GM18867 (cell line): ENCODE measurements at regions not wholly inside any gene's neighbourhood (a gene's known extent, or its start where the extent isn't known, plus 50 kb on each side); places are given as distances from the start of the nearest gene placed in this dataset.
A peak's percentile ranks its signal among the peaks of the same experiment; 100 is the strongest.
"Not testable (repeated sequence)": the region's sequence is repeated elsewhere in the genome, so short reads cannot be mapped to it uniquely, and the experiment has no call there.

ENCODE experiments used
- ATAC-seq: cut with Tn5 transposase; IDR thresholded peaks from one replicate; pipeline ENCODE4 v1.9.1; 2021; ENCODE audit warnings: mild to moderate bottlenecking, moderate library complexity; ENCODE audit not compliant: unreplicated experiment

DNA sequence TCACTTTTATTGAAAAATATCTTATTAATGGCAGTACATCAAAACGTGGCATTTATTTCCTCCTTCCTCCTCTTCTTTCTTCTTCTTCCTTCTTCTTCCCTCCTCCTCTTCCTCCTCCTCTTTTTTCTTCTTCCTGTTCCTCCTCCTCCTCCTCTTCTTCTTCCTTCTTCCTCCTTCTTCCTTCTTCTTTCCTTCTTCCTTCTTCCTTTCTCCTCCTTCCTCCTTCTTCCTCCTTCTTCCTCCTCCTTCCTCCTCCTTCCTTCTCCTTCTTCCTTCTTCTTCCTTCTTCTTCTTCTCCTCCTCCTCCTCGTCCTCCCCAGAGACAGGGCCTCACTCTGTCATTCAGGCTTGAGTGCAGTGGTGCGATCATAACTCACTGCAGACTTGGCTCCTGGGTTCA is 457.2 kb downstream of the AEBP2 start:
- no peak for ATAC-seq

- ATAC-seq = no peak
These were observed 458.7 kb downstream of the AEBP2 start for GRCh38 chr12:19897900-19898408.

DNA sequence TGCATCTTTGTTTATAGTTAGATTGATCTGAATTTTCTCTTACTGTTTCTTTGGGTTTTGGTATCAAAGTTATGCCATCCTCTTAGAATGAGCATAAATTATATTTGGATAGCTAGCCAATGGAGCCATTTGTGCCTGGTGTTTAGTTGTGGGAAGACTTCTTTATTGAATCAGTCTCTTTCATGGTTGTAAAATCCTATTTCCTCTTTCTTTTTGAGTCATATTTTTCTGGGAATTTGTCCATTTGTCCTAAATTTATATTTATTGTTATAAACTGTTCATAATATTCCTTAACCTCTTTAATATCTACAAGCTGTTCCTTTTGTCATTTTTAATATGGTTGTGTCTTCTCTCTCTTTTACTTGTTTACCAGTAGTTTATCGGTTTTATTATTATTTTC is 462.5 kb downstream of the AEBP2 start:
- ATAC-seq = no peak

- no peak for ATAC-seq
These were observed 463.5 kb upstream of the PDE3A start for GRCh38 chr12:19904819-19905218.

DNA sequence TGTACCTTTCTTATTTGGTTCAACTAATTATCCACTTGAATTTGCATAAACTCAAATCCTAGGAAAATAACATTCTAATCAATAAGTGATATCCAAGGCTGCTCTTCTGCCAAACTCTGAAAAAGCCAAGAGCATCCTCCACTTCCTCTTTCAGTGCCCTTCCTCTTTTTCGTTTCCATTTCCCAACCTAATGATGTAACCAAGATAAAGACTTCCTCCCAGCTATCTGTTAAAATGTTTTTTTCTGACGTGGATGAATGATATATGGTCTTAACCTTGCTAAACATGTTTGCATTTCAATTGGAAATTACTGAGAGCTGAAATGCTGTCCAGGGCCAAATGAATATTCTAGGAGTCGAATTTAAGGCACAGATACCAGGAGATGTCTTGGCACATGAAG is 459.5 kb upstream of the PDE3A start:
- no peak for ATAC-seq

DNA sequence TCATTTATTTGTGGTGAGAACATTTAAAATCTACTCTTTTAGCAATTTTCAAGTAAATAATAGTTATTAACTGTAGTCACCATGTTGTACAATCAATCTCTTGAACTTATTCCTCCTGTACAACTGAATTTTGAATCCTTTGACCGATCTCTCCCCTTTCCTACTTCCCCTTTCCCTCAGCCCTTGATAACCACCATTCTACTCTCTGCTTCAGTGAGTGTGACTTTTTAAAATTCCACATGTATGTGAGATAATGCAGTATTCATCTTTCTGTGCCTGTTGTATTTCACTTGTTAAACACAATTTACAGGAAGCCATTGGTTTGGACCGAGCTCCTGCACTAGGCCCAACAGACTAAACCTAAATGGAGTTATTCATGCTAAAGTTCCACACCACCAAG is 458.9 kb upstream of the PDE3A start:
- no peak for ATAC-seq

GRCh38 chr12:19910681-19911080 is 457.7 kb upstream of the PDE3A start:
- no peak for ATAC-seq

DNA sequence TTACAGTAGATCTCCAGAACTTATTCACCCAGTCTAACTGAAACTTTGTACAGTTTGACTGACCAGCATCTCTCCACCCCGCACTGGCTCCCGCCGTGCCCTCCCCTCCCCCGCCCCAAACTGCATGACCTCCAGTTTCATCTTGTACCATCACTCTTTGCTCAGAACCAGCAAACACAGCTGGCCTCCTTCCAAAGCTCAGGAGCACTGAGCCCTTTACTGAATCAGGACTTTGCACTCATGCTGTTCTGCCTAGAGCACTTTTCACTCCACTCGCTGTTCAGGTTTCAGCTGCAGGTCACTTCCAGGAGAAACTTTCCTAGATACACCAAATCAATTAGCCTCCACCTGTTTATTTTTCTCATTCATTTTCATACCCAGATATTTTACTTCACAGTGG is 455.3 kb upstream of the PDE3A start:
- ATAC-seq = no peak

DNA sequence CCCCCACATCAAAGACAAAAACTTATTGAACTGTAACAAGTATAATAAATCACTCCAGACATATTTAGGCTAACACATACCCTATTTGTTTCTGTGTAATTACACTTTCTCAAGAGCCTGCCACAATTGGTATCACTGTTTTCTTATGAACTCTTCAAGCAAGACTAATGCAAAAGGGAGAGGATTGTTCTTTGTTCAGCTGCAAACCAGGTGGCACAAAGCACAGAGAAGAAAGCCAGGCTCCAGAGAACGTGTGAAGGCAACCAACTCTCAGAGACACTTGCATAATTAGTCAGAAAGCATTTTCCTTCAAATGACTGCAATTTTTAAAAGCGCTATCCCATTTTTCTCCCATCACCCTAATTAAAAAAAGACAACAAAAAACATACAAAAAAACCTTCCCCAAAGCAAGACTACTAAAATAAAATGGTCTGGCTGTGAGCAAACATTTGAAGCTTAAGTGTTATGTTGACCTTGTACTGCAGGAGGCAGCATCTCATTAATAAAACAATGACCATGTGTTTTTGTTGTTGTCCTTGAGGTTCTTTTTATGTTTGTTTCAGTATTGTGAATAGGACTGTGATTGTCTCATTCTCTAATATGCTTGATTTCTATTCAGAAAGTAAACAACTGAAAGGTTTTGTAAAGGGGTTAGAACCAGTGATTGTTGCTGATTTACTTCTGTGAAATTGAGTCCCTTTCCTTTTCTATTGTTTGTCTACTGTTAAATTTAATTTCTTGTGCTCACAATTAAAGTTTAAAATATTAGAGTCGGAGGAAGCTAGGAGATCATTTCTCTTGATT is 452.7 kb upstream of the PDE3A start:
- peak; percentile 76 for ATAC-seq

DNA sequence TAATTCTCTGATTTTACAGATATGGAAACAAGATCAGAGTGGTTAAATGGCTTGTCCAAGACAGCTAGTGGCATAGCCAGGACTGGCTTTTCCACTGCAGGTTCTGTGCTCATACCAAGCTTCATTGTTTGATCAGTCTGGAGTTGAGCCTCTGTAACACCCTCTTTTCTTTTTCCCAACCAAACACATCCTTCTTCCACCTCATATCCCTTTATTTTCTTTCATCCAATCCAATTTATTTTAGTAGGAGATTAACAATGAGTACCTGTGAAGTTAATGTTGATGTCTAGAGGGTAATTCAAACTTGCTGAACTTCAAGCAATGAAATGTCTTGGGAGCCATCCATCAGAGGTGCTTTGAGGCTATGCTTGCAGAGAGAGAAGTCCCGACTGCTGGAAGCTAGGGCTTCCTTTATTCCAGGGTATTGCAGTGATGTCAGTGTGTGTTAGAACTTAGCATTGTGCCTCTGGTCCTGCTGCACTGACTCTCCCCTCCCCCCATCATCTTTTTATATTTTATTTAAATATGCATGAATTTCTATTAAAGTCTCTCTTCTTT is 452.1 kb upstream of the PDE3A start:
- no peak for ATAC-seq

DNA sequence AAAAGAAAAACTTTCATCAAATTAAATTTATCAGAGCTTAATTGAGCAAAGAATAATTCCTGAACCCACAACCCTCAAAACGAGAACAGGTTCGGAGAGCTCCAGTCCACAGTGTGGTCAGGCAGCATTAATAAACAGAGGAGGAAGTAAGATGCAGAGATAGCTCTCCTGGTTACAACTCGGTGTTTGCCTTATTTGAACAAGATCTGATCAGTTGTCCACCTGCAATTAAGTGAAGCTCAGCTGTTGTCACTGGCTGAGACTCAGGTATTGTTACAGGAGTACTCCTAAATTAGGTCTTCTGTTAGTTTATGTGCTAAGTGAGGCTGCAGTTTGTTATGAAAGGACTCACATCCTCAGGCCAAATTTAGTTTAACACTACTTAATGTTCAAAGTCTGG is 451.4 kb upstream of the PDE3A start:
- ATAC-seq = no peak

GRCh38 chr12:19921716-19922115 is 446.6 kb upstream of the PDE3A start:
- ATAC-seq = not testable (repeated sequence)

GRCh38 chr12:19922717-19923116 is 445.6 kb upstream of the PDE3A start:
- no peak for ATAC-seq

- ATAC-seq = no peak
These were observed 444.0 kb upstream of the PDE3A start for GRCh38 chr12:19924360-19924759.

DNA sequence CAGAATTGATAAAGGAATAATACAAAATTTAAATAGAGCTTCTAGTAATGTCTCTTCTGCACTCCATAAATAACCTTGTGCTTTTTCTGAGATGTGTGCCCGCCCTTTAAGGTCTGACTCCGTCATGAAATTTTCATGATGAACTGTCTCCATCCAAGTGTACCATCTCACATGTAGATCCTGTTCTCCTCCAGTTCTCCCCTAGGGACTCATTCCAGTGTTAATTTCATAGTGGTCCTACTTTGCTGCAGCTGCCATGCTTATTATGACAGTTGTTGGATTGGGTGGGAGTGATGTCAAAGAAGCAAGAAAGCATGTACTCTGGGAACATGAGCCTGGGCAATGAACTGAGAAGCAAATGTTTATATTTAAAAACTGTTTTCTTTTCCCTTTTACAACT is 442.5 kb upstream of the PDE3A start:
- ATAC-seq = no peak

- ATAC-seq = no peak
These were observed 442.1 kb upstream of the PDE3A start for GRCh38 chr12:19926266-19926665.

DNA sequence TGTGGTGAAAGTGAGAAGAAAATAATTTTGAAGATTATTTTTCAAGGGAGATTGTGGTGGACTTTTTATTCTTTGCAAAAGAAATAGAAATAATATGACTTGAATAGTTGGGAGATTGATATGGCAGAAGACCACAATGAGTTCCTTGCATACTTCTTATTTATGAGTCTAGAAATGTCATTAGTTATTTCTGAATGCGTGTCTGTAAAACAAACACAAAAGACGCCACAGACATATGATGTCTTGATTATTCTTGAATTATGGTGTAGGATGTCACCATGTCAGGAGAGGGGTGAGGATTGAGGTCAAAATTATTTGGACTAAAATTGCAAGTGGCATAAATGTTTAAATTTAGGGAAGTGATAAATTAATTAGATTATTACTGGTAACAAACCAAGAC is 440.7 kb upstream of the PDE3A start:
- no peak for ATAC-seq

GRCh38 chr12:19932413-19932812 is 435.9 kb upstream of the PDE3A start:
- no peak for ATAC-seq

DNA sequence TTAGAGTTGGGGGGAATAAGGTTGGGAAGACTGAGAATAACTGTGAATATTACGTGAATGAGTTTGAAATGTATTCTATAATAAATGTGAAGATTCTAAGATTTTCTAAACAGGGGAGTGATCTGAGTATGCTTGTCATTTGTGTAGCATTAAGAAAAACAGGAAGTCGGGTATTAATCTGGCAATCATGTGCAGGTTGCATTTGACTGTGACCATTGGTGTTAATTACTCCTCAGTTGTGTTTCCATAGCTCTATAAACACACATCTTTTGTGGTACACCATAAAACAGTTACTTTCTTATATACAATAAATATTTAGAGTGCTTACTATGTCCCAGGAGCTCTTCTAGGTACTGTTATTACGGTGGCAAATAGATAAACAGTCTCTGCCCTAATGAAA is 434.4 kb upstream of the PDE3A start:
- ATAC-seq = no peak

- no peak for ATAC-seq
These were observed 431.2 kb upstream of the PDE3A start for GRCh38 chr12:19937161-19937560.

GRCh38 chr12:19938031-19938430 is 430.3 kb upstream of the PDE3A start:
- no peak for ATAC-seq

DNA sequence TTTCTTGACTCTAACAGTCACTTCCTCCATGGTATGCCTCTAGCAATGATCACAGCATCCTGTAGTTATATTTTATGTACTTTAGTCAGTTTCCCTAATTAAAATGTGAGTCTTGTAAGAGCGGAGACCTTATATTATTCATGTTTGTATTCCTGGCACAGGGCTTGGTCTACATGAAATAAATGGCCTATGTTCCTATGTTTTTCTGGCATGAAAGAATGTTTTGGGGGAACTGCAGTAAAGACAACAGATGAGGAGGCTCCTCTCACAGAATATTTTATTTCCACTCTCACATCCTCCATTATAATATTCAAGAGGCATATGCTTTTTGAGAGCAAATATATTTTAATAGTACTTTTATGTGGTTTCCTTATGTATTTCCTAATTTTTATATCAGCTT is 429.8 kb upstream of the PDE3A start:
- no peak for ATAC-seq

DNA sequence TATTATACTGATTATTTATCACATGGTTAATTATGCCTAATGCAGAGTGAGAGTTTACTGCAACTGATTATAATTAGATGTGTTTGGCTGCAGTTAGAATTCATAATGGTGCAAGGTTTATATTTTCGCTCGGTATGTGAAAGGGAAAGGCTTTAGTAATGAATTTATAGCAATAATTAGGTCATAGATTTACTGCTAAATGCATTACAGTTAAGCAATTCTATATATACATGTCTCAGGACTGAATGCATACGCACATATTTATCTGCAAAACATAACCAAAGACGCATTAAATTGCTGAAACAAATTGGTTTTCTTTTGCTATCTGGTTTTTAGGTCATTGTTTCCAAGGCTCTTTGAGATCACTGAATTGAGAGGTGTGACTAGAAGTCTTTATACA is 428.1 kb upstream of the PDE3A start:
- ATAC-seq = no peak
